ENCODE measurements at regions not wholly inside any gene's neighbourhood (a gene's known extent, or its start where the extent isn't known, plus 50 kb on each side); places are given as distances from the start of the nearest gene placed in this dataset.
A peak's percentile ranks its signal among the peaks of the same experiment; 100 is the strongest.
"Not testable (repeated sequence)": the region's sequence is repeated elsewhere in the genome, so short reads cannot be mapped to it uniquely, and the experiment has no call there.

DNA sequence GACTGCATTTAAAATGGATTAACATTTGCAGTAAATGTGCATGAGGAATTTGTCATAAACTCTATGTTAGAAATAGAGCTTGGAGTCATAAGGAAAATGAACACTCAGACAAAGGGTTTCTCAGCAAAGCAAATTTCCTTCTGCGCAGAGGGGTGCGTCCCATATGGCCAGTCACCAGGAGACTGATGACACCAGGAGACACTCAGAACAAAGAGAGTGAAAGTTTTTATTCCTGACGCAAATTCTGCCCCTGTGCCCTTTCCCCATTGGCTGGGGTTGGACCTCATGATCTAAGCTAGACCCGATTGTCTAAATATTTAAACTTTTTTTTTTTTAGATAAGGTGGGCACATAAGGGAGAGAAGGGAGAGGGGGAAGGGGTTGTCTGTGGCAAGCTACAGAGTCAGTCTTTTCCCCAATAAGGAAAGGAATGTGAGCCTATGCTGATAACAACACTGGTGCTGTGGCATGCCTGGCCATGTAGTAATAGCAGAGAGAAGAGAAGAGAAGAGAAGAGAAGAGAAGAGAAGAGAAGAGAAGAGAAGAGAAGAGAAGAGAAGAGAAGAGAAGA lies 202.0 kb downstream of the POM121L12 start:
- intact Hi-C loops (cut with DNase I): no loop called here
- H3K27ac ChIP-seq: peak overlapping the region; percentile 19 to 96 (median 82)
- ATAC-seq (peak; percentile 92 to 98 (median 96)), DNase-seq (peak in 4 of 5 donors; percentile 29 to 51 (median 41))
- no peaks in the 10 kb centered on the region for H3K27me3 ChIP-seq
- WGBS, 4 donors: 25 to 42% (median 29%) methylated on average over 4 of the region's 4 CpGs
- peaks cover 0 to 10% (median 0%) of the 10 kb centered on the region in 12 donors for H3K9me3 ChIP-seq
- H3K36me3 ChIP-seq: no peaks in the 10 kb centered on the region
- peak overlapping the region in 8 of 12 donors; percentile 35 to 52 (median 42) for H3K4me3 ChIP-seq
- no peaks in the 10 kb centered on the region for H3K4me1 ChIP-seq
- TF ChIP-seq POLR2A (IDR thresholded peaks at IDR 0.05): no peak
- TF ChIP-seq, protein P1, sequence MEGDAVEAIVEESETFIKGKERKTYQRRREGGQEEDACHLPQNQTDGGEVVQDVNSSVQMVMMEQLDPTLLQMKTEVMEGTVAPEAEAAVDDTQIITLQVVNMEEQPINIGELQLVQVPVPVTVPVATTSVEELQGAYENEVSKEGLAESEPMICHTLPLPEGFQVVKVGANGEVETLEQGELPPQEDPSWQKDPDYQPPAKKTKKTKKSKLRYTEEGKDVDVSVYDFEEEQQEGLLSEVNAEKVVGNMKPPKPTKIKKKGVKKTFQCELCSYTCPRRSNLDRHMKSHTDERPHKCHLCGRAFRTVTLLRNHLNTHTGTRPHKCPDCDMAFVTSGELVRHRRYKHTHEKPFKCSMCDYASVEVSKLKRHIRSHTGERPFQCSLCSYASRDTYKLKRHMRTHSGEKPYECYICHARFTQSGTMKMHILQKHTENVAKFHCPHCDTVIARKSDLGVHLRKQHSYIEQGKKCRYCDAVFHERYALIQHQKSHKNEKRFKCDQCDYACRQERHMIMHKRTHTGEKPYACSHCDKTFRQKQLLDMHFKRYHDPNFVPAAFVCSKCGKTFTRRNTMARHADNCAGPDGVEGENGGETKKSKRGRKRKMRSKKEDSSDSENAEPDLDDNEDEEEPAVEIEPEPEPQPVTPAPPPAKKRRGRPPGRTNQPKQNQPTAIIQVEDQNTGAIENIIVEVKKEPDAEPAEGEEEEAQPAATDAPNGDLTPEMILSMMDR (IDR thresholded peaks at IDR 0.05): no peak

DNA sequence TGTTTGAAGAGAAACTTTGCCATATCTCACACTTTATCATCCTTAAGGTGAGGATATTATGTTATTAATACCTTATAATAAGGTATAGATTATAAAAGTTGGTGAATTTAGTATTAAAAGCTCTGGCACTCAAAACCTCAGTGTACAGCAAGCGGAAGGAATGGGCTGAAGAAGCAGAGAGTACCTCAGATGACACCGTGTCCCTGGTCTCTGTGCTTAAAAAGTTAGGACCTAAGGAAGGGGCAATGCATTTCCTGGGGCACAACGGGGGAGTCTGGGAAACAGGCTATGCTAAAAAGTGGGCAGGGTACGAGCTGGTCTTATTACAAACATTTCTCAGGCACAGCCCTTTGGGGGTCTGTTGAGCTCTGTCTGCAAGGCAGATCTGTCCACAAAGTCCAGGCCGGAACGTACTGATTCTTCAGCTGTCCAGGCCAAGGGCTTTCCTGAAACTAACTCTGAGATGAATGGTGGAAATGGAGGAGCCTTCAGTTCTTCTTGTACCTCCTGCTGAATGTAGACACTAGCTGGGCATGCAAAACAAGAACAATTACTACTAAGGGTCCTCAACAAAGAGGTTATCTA lies 202.7 kb downstream of the POM121L12 start:
- Histone ChIP-seq H3K4me1 (no peaks in the 10 kb centered on the region), H3K27me3 (no peaks in the 10 kb centered on the region), H3K4me3 (peak overlapping the region in 9 of 12 donors; percentile 4 to 52 (median 40)), H3K27ac (peak overlapping the region; percentile 19 to 96 (median 82)), H3K9me3 (peaks cover 0 to 10% (median 0%) of the 10 kb centered on the region in 12 donors), H3K36me3 (no peaks in the 10 kb centered on the region)
- 47 to 66% (median 59%) methylated on average over 6 of the region's 6 CpGs for WGBS, 4 donors
- intact Hi-C loops (cut with DNase I): no loop called here
- DNase-seq (no peak), ATAC-seq (peak; percentile 48 to 72 (median 61))
- TF ChIP-seq, protein P1 (IDR thresholded peaks at IDR 0.05): no peak
- TF ChIP-seq POLR2A (IDR thresholded peaks at IDR 0.05): no peak

DNA sequence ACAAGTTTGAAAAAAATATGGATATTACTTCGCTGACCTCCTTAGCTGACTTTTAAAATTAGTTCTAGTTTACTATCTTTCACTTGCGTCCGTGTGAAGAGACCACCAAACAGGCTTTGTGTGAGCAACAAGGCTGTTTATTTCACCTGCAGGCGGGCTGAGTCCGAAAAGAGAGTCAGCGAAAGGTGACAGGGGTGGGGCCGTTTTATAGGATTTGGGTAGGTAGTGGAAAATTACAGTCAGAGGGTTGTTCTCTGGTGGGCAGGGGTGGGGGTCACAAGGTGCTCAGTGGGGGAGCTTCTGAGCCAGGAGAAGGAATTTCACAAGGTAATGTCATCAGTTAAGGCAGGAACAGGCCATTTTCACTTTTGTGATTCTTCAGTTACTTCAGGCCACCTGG lies 203.7 kb downstream of the POM121L12 start:
- ATAC-seq; H3K27me3 ChIP-seq; DNase-seq; H3K4me1 ChIP-seq; intact Hi-C loops (cut with DNase I); H3K36me3 ChIP-seq: not testable (repeated sequence)
- 43 to 75% (median 59%) methylated on average over 7 of the region's 7 CpGs for WGBS, 4 donors
- H3K9me3 ChIP-seq: peaks cover 0 to 10% (median 0%) of the 10 kb centered on the region in 12 donors
- H3K4me3 ChIP-seq: peak overlapping the region in 8 of 12 donors; percentile 23 to 52 (median 42)
- peak overlapping the region in 6 of 12 donors; percentile 65 to 96 (median 84) for H3K27ac ChIP-seq

DNA sequence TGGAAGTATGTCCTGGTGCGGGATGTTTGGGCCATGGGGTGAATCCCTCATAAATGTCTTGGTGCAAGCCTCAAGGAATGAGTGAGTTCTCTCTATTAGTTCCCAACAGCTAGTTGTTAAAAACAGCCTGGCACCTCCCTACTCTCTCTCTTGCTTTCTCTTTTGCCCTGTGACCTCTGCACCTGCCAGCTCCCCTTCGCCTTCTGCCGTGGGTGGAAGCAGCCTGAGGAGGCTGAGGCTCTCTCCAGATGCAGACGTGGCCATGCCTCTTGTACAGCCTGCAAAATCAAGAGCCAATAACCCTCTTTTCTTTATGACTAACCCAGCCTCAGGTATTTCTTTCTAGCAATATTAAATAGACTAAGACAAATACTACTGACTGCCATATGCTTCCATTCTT lies 210.3 kb downstream of the POM121L12 start:
- 71 to 86% (median 77%) methylated on average over 4 of the region's 4 CpGs for WGBS, 4 donors
- H3K4me3 ChIP-seq: no peak overlapping the region
- DNase-seq (no peak), ATAC-seq (no peak)
- no peak overlapping the region for H3K27ac ChIP-seq
- no peaks in the 10 kb centered on the region for H3K4me1 ChIP-seq
- H3K27me3 ChIP-seq: no peaks in the 10 kb centered on the region
- H3K9me3 ChIP-seq: no peaks in the 10 kb centered on the region
- intact Hi-C loops (cut with DNase I): no loop called here
- no peak for TF ChIP-seq POLR2A (IDR thresholded peaks at IDR 0.05)
- TF ChIP-seq, protein P1 (IDR thresholded peaks at IDR 0.05): no peak
- no peaks in the 10 kb centered on the region for H3K36me3 ChIP-seq
